NCI-H748 (cell line): ENCODE measurements at regions not wholly inside any gene's neighbourhood (a gene's known extent, or its start where the extent isn't known, plus 50 kb on each side); places are given as distances from the start of the nearest gene placed in this dataset.
A peak's percentile ranks its signal among the peaks of the same experiment; 100 is the strongest.

ENCODE experiments used
- DNase-seq: peaks from one replicate; lab custom pipeline; 2025; ENCODE audit not compliant: unreplicated experiment; lab: John Stamatoyannopoulos, UW

GRCh38 chr9:129402931-129403778 is 217.7 kb downstream of the C9orf50 start:
- no peak for DNase-seq

- DNase-seq, result no peak
Measured at GRCh38 chr9:129402371-129402739, 218.5 kb downstream of the C9orf50 start.

- DNase-seq, result no peak
Measured at GRCh38 chr9:129401623-129402370, 219.1 kb downstream of the C9orf50 start.

- DNase-seq, result no peak
Measured at GRCh38 chr9:129400971-129401622, 219.8 kb downstream of the C9orf50 start.

- no peak for DNase-seq
Measured at GRCh38 chr9:129400001-129400970, 220.6 kb downstream of the C9orf50 start.

- no peak for DNase-seq
Measured at GRCh38 chr9:129399634-129399990, 221.3 kb downstream of the C9orf50 start.

- DNase-seq, result no peak
Measured at GRCh38 chr9:129398961-129399633, 221.0 kb upstream of the IER5L start.

- DNase-seq, result no peak
Measured at GRCh38 chr9:129398101-129398960, 220.3 kb upstream of the IER5L start.

GRCh38 chr9:129397335-129397734 is 219.3 kb upstream of the IER5L start:
- no peak for DNase-seq

GRCh38 chr9:129396365-129396708 is 218.3 kb upstream of the IER5L start:
- DNase-seq, result no peak

- no peak for DNase-seq
Measured at GRCh38 chr9:129395633-129396364, 217.7 kb upstream of the IER5L start.

GRCh38 chr9:129394886-129395279 is 216.8 kb upstream of the IER5L start:
- DNase-seq, result no peak

- peak; percentile 67 for DNase-seq
Measured at GRCh38 chr9:129394061-129394885, 216.2 kb upstream of the IER5L start.

GRCh38 chr9:129393064-129393463 is 215.0 kb upstream of the IER5L start:
- DNase-seq, result no peak

- DNase-seq, result no peak
Measured at GRCh38 chr9:129392093-129392541, 214.1 kb upstream of the IER5L start.

- no peak for DNase-seq
Measured at GRCh38 chr9:129391221-129391661, 213.2 kb upstream of the IER5L start.

GRCh38 chr9:129390541-129390940 is 212.5 kb upstream of the IER5L start:
- DNase-seq, result no peak

GRCh38 chr9:129387822-129388221 is 209.8 kb upstream of the IER5L start:
- no peak for DNase-seq
